Middle frontal gyrus (tissue), 1 donor: ENCODE measurements at regions not wholly inside any gene's neighbourhood (a gene's known extent, or its start where the extent isn't known, plus 50 kb on each side); places are given as distances from the start of the nearest gene placed in this dataset.

Source experiments
- DNase-seq: peaks from one replicate; pipeline ENCODE4 v3.0.0-alpha.2; 2015; ENCODE audit warnings: low spot score; ENCODE audit errors: extremely low spot score

DNA sequence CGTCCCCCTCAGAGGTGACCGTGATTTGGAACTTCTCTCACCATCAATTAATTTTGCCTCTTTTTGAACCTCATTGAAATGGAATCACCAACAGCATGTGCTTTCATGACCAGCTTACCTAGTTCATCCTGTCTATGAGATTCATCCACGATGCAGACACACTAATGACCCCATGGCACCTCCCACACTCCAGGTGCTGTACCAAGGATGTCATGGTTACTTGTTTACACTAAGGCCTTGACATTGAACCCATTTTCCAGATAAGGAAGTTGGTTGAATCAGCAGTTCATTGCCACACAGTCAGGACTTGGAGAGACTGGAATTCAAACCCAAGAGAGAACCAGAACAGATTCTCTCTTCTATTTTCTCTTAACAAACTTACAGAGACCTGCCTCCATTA lies 139.0 kb downstream of the ZFP36L2 start:
- no peak for DNase-seq

GRCh38 chr2:43086451-43087221 lies 139.8 kb downstream of the ZFP36L2 start:
- no peak for DNase-seq

DNA sequence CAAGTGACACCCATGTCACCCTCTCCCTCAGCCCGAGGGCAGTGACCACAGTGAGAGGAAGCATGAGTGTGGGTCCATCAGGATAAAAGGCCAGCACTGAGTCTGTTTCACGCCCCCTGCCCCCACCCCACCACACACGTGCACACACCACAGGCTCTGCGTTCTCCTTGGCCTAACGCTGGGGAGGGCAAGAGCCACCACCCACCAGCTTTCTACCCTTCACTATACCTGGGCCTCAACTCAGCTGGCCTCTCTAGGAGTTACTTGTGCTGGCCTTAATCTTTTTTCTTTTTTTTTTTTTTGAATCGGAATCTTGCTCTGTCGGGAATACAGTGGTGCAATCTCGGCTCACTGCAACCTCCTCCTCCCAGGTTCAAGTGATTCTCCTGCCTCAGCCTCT lies 140.5 kb downstream of the ZFP36L2 start:
- DNase-seq: no peak

- DNase-seq: no peak
These were observed 140.9 kb downstream of the ZFP36L2 start for GRCh38 chr2:43085505-43085904.

DNA sequence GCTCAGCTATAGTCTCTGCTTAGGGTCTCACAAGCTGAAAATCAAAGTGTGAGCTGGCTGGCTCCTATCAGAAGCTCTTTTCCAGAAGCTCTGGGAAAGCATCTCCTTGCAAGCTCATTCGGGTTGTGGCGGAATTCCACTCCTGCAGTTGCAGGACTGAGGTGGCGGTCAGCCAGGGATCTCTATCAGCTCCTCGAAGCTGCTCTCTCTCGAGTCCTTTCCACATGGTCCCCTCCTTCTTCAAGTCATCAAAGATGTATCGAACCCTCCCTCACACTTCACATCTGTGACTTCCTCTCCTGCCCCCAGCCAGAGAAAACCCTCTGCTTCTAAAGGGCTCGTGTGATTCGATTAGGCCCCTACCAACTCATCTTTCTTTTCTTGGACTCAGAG lies 141.7 kb downstream of the ZFP36L2 start:
- no peak for DNase-seq

DNA sequence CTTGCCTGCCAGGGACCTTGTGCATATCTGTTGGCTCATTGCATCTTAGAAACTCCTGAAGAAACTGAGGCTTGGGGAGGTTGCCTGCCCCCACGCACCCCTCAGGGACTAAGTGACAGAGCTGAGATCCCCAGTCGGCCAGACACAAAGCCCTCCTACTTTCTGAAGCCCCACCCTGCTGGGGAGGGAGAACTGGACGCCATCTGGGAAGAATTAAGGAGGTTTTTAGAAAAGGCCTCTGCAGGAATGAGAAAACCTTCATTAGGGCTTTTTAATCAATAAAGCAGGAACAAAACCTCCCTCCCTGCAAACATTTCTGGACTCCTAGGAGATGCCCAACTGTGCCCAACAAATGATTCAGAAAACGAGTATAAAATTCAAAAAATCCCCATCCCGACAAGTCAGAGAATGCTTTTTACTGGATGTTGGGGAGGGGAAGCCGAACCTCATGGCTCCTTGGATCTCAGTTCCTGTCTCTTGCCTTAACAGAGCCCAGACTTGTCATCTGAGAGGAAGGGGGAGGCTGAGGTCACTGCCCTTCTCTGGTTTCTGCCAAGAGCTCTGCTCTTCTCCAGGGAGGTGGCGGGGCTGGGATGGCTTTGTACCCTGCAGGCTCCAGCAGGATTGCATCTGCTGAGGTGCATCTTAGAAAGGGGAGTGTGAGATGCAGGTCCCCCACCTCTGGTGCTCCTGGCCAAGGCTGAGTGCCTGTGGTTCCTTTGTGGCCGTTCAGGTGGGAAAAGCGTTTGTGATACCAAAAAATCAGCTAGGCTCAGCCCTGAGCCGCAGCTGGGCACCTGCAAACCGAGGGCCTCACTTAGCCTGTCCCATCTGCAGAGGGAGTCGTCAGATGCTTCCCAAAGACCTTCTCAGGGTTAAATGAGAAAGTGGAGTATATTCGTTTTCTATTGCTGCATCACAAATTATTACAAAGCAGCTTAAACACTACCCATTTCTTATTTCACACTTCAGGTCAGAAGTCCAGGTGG lies 142.4 kb downstream of the ZFP36L2 start:
- no peak for DNase-seq

DNA sequence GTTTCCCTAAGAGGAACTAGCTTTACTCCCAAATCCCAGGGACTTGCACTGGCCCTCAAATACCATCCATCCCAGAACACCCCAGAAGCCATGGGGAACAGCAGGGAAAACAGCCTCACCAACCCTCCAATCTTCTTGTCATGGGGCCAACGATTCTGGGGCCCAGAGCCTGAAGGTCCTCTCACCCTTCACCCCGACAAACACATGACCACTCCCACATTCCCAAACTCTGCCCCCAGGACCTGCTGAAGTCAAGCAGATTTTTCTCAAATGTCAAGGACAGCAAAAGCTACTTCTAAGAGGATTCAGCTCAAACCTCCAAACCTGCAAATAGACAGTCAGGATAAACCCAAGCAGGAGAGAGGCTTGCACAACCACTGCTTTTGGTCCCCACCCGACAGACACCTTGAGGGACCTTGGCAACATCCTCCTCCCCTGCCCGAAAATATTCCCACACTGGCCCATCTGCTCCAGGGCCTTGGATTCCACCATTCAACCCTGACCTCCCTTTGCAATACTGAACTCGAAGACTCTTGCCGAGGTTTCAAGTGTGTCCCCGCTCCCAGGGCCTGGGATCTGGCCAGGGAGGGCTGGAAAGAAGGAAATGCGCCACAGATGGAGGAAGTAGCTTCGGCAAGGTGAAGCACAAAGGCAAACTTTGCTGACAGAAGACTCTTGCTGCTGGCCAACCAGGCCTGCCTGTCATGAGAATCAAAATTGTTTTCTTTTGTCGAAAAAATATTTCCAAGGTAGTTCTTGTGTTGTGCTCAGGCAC lies 143.3 kb downstream of the ZFP36L2 start:
- no peak for DNase-seq

GRCh38 chr2:43082111-43082894 lies 144.1 kb downstream of the ZFP36L2 start:
- DNase-seq: no peak

DNA sequence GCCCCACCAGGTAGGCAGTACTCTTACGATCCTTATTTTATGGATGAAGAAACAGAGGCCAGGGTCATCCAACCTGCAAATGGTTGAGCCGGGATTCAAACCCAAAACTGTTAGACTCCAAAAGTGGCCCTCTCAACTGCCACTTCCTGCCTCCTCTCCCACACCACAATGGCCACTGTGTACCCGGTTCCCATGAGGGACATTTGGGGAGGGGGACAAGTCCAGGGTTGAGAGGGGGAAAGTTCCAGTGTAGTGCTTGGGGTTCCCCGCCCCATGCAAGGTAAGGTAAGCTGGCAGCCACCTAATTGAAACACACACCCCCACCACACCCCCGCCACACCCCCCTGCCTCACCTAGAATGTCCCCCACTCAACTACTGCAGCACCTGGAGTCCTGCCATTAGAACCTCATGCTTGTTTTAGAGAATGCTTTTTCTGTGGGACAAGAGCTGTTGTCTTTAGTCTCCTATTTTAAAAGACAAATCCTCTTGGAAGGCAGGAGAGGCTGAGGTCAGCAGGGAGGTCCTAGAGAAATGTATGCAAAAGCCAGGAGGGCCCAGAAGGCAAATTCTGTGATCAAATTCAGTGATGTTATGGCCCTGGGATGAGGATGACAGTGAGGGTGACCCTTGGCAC lies 145.2 kb downstream of the ZFP36L2 start:
- no peak for DNase-seq

DNA sequence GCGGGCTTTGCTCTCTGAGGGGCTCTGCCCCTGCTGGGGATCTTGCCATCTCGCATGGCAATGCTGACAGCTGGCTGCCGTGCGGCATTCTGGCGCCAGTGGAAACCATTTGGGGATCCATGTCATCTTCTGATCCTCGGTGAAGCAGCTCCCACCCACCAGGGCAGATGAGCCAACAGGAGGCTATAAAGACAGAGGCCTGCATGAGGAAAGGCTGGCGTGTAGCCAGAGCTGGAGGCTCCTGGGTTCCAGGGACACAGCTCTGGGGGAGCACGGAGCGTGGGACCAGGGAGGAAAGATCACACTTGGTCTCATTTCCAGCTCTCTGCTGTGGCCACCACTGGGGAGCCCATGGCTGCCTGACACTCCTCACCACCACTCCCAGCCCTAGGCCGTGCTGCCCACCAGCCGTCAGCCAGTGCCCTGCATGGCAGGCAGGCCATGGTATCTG lies 145.8 kb downstream of the ZFP36L2 start:
- no peak for DNase-seq

- no peak for DNase-seq
These were observed 147.3 kb downstream of the ZFP36L2 start for GRCh38 chr2:43078781-43079755.

GRCh38 chr2:43078301-43078700 lies 148.1 kb downstream of the ZFP36L2 start:
- no peak for DNase-seq

- DNase-seq: no peak
These were observed 148.5 kb downstream of the ZFP36L2 start for GRCh38 chr2:43077876-43078275.

- DNase-seq: no peak
These were observed 149.7 kb downstream of the ZFP36L2 start for GRCh38 chr2:43076676-43077075.

GRCh38 chr2:43075811-43076585 lies 150.4 kb downstream of the ZFP36L2 start:
- DNase-seq: no peak

GRCh38 chr2:43075054-43075593 lies 151.3 kb downstream of the ZFP36L2 start:
- no peak for DNase-seq

DNA sequence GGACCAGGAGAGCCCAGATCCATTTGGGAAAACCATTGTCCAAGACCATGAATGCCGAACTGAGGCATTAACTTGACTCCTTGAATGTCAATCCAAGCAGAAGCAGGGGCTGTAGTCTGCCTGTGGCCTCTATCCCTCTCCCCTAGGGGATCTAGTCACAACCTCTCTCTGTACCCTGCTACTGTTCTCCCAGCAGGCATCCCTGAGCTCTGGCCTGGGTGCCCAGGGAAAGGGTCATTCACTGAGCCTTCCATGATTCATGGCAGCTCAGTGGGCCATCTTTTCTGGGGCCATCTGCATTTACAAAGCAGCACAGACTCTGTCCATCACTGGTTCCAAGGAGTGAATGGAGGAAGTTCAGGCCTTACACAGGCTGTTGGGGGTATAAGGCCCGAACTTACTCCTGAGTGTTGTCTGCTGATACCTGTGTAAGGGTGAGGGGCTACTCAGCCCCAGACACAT lies 151.8 kb downstream of the ZFP36L2 start:
- no peak for DNase-seq

- DNase-seq: no peak
These were observed 152.4 kb downstream of the ZFP36L2 start for GRCh38 chr2:43074052-43074451.
